ENCODE measurements at regions not wholly inside any gene's neighbourhood (a gene's known extent, or its start where the extent isn't known, plus 50 kb on each side); places are given as distances from the start of the nearest gene placed in this dataset.

- DNase-seq (ENCODE audit: low read depth) = no peak
- no peak overlapping the region for H3K4me3 ChIP-seq (ENCODE audit: low read length)
- TF ChIP-seq, protein P1, sequence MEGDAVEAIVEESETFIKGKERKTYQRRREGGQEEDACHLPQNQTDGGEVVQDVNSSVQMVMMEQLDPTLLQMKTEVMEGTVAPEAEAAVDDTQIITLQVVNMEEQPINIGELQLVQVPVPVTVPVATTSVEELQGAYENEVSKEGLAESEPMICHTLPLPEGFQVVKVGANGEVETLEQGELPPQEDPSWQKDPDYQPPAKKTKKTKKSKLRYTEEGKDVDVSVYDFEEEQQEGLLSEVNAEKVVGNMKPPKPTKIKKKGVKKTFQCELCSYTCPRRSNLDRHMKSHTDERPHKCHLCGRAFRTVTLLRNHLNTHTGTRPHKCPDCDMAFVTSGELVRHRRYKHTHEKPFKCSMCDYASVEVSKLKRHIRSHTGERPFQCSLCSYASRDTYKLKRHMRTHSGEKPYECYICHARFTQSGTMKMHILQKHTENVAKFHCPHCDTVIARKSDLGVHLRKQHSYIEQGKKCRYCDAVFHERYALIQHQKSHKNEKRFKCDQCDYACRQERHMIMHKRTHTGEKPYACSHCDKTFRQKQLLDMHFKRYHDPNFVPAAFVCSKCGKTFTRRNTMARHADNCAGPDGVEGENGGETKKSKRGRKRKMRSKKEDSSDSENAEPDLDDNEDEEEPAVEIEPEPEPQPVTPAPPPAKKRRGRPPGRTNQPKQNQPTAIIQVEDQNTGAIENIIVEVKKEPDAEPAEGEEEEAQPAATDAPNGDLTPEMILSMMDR (conservative IDR thresholded peaks at IDR 0.05; ENCODE audit: low read length) = no peak
Measured at GRCh38 chr15:46703020-46703861, 1014.1 kb upstream of the SEMA6D start.

DNA sequence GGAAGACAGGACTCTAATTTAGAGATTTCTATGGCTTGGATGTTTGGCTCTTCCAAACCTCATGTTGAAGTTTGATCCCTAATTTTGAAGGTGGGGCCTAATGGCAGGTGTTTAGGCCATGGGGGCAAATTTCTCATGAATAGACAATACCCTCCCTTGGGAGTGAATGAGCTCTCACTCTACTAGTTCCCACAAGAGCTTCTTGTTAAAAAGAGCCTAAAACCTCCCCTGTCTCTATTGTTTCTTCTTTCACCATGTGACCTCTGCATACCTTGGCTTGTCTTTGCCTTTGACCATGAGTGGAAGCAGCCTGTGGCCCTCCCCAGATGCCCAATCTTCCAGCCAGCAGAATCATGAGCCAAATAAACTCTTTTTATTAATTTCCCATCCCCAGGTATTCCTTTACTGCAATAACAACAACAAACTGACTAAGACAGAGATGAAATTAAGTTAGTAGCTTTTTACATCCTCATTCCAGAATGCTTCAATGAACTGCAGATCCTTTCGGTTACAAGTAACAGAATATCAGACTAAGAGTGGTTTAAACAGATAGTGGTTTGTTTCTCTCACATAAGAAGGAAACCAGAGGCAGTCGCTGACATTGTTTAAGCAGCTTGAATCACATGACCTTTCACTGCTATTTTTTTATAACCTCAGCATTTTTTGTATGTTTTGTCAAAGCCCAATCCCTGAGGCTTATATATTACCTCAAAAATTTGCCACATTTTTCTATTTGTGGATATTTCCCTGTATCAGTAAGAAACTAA is 1013.3 kb upstream of the SEMA6D start:
- TF ChIP-seq, protein P1 (conservative IDR thresholded peaks at IDR 0.05; ENCODE audit: low read length) = no peak
- no peak for DNase-seq (ENCODE audit: low read depth)
- no peak overlapping the region for H3K4me3 ChIP-seq (ENCODE audit: low read length)

DNA sequence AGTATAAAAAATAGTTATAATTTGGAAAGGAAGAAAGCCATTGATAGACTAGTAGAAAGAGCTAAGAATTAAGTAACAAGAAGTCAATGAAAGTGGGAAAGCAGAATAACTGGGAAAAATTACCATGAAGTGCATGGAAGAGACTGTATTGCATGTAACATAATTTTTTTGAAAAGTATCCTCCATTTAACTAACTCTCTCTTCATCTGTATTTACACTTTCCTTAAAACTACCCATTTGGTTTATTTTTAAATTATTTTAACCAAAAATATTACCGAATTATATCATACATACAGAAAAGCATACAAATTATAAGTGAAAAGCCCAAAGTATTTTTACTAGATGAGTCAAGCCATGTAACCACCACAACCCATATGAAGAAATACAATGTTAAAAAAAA is 1009.9 kb upstream of the SEMA6D start:
- no peak for DNase-seq (ENCODE audit: low read depth)
- TF ChIP-seq, protein P1 (conservative IDR thresholded peaks at IDR 0.05; ENCODE audit: low read length) = no peak
- no peak overlapping the region for H3K4me3 ChIP-seq (ENCODE audit: low read length)

- TF ChIP-seq, protein P1 (conservative IDR thresholded peaks at IDR 0.05; ENCODE audit: low read length) = no peak
- no peak for DNase-seq (ENCODE audit: low read depth)
- H3K4me3 ChIP-seq (ENCODE audit: low read length) = no peak overlapping the region
Measured at GRCh38 chr15:46708226-46708625, 1009.1 kb upstream of the SEMA6D start.

DNA sequence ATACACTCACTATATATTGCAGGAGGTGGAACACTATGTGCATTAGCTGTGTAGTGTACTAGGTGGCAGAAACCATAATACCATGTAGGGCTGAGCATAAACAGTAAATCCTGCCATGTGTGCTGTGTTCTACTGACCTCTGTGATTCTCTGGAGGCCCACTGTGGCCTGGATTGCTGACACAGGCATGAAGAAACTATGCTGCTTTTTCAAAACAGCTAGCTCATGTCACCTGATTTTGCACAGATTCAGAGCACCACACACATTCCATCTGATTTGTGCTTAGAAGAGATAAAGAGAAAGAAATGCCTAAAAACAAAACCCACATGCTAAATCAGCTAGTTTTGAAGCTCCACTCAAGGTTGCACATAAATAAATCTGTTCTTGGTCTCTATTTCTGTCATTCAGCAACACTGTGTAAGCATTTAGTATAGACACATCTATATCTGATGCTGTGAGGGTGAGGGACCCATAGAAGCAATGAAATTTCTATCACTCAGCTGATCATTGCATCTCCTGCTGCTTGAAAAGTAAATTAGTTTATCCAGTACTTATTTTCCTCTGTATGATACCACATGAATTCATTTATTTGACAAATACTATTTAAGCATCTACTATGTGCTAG is 1007.7 kb upstream of the SEMA6D start:
- TF ChIP-seq, protein P1 (conservative IDR thresholded peaks at IDR 0.05; ENCODE audit: low read length) = no peak
- DNase-seq (ENCODE audit: low read depth) = no peak
- H3K4me3 ChIP-seq (ENCODE audit: low read length) = no peak overlapping the region

DNA sequence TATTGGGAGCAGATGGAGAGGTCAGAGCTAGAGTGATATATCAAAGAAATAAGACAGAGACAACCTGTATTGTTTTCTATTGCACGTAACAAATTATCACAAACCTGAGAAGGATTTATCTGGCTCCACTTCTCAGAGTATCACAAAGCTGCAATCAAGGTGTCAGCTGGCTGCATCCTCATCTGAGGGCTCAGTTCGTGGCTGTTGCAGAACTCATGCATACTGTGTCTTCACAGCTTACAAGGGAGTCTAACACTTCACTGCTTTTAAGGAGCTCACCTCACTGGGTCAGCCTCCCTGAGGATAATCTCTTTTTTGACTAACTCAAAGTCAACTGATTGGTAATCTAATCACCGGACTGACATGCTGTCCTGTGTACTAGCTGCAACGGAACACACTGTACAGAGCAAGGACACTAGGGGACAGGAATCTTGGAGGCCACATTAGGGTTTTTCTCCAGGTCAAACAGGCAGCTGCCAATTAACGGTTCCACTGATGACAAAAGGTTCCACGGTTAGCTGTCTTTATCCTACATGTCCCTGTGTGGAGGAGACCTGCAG is 1006.8 kb upstream of the SEMA6D start:
- TF ChIP-seq, protein P1 (conservative IDR thresholded peaks at IDR 0.05; ENCODE audit: low read length) = no peak
- no peak overlapping the region for H3K4me3 ChIP-seq (ENCODE audit: low read length)
- DNase-seq (ENCODE audit: low read depth) = no peak
